Adipocyte (in vitro differentiated cells): ENCODE measurements at regions not wholly inside any gene's neighbourhood (a gene's known extent, or its start where the extent isn't known, plus 50 kb on each side); places are given as distances from the start of the nearest gene placed in this dataset.

ENCODE experiments used
- DNase-seq: peaks from one replicate; pipeline ENCODE4 v3.0.0-alpha.2; 2015; ENCODE audit warnings: low read depth
- H3K27me3 ChIP-seq: replicated peaks from 2 replicates; pipeline ENCODE4 v1.7.0; 2013; ENCODE audit warnings: mild to moderate bottlenecking, low read length, moderate library complexity; ENCODE audit not compliant: control insufficient read depth, insufficient read depth
- H3K36me3 ChIP-seq: 2 replicates; pipeline ENCODE4 v1.7.0; 2013; ENCODE audit warnings: low read length, mild to moderate bottlenecking, moderate library complexity; ENCODE audit not compliant: control insufficient read depth, insufficient read depth, severe bottlenecking
- H3K4me1 ChIP-seq: 2 replicates; pipeline ENCODE4 v1.7.0; 2013; ENCODE audit warnings: mild to moderate bottlenecking, low read length, moderate library complexity; ENCODE audit not compliant: control insufficient read depth, insufficient read depth
- H3K4me3 ChIP-seq: 2 replicates; pipeline ENCODE4 v1.7.0; 2013; ENCODE audit warnings: mild to moderate bottlenecking, low read length, moderate library complexity
- H3K9ac ChIP-seq: 2 replicates; pipeline ENCODE4 v1.7.0; 2013; ENCODE audit warnings: mild to moderate bottlenecking, low read length, moderate library complexity
- H3K9me3 ChIP-seq: 2 replicates; pipeline ENCODE4 v1.7.0; 2013; ENCODE audit warnings: mild to moderate bottlenecking, low read length, moderate library complexity; ENCODE audit not compliant: control insufficient read depth

DNA sequence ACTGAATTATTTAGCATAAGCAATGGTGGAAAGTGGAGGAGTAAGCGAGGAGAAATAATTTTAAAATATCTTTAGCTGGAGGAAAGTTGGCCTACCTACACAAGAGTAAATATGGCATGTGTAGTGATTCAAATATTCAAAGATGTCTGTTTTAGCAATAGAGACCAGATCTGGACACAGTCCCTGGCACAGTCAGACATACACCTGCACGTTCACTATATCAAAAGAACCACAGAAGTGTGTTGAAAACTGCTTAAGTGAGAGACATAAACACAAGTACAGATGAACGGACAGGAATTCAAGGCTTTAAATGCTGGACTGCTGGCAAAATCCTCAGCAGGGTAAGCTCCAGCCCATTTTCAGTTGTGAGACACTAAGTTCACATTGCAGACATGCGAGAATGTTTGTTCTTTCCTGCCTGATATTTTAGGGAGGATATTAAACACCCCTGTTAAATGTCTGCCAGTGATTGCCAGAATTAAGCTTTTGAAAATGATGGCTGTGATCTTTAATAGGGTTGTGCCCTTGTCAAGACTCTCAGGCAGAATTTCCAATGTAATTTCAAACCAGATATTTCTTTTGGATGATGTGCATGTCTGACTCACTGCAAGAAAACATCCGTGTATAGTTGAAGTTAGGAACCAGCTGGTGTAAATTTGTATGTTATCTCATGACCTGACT is 810.6 kb downstream of the TLE4 start:
- H3K4me1 ChIP-seq, result no peaks in the 10 kb centered on the region
- peak; percentile 10 for DNase-seq
- H3K4me3 ChIP-seq, result no peak overlapping the region

DNA sequence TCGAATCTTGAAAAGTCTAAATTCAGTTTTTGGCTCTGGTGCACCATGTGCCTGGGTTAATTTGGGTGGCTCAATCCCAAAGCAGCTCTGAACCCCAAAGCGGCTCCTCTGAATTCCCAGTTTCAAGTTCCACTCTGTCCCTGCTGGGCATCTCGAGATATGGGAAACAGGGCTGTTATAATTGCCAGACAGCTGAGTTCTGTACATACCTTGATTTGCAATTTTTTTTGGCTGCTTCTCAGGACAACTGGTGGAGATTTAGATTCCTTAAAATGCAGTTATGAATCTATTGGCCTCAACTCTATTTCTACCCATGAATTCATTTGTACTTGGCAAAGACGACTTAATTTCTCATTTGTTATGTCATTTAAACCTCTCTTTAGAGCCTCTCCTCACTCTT is 808.5 kb downstream of the TLE4 start:
- DNase-seq, result no peak
- H3K9me3 ChIP-seq, result no peaks in the 10 kb centered on the region
- H3K9ac ChIP-seq, result no peak overlapping the region
- no peaks in the 10 kb centered on the region for H3K36me3 ChIP-seq
- H3K4me1 ChIP-seq, result no peaks in the 10 kb centered on the region
- no peaks in the 10 kb centered on the region for H3K27me3 ChIP-seq
- H3K4me3 ChIP-seq, result no peak overlapping the region

More for the DNA sequence above, 810.6 kb downstream of the TLE4 start:
- H3K36me3 ChIP-seq, result no peaks in the 10 kb centered on the region
- no peaks in the 10 kb centered on the region for H3K27me3 ChIP-seq
- no peaks in the 10 kb centered on the region for H3K9me3 ChIP-seq
- no peak overlapping the region for H3K9ac ChIP-seq

- Histone ChIP-seq H3K36me3 (no peaks in the 10 kb centered on the region), H3K27me3 (no peaks in the 10 kb centered on the region), H3K4me3 (no peak overlapping the region), H3K9ac (no peak overlapping the region), H3K9me3 (no peaks in the 10 kb centered on the region), H3K4me1 (no peaks in the 10 kb centered on the region)
- DNase-seq, result peak; percentile 69
Observed at GRCh38 chr9:80378669-80379293, 807.0 kb downstream of the TLE4 start.

GRCh38 chr9:80376180-80376579 is 804.4 kb downstream of the TLE4 start:
- no peaks in the 10 kb centered on the region for H3K4me1 ChIP-seq
- no peaks in the 10 kb centered on the region for H3K36me3 ChIP-seq
- H3K4me3 ChIP-seq, result no peak overlapping the region
- no peak for DNase-seq
- H3K9me3 ChIP-seq, result no peaks in the 10 kb centered on the region
- no peak overlapping the region for H3K9ac ChIP-seq
- H3K27me3 ChIP-seq, result no peaks in the 10 kb centered on the region

DNA sequence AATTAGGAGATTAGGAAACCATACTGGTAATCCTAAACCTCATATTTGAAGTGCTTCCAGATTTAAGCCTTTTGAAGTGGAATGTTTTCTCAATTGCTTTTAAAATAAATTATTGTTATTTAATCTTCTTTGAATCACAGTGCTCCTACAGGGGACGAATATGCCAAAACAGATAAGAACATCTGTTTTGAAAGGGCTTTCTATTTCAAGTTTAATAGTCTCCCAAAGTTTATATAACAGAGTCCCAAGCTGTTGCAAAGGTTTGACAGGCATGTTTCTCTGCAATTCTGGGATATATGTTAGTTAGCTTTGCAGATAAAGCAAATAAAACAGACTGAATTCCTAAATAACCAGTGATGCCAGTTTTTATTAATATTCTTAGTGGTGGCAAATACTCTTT is 803.7 kb downstream of the TLE4 start:
- H3K36me3 ChIP-seq, result no peaks in the 10 kb centered on the region
- peak; percentile 12 for DNase-seq
- H3K9ac ChIP-seq, result no peak overlapping the region
- no peaks in the 10 kb centered on the region for H3K27me3 ChIP-seq
- no peaks in the 10 kb centered on the region for H3K9me3 ChIP-seq
- no peaks in the 10 kb centered on the region for H3K4me1 ChIP-seq
- no peak overlapping the region for H3K4me3 ChIP-seq

DNA sequence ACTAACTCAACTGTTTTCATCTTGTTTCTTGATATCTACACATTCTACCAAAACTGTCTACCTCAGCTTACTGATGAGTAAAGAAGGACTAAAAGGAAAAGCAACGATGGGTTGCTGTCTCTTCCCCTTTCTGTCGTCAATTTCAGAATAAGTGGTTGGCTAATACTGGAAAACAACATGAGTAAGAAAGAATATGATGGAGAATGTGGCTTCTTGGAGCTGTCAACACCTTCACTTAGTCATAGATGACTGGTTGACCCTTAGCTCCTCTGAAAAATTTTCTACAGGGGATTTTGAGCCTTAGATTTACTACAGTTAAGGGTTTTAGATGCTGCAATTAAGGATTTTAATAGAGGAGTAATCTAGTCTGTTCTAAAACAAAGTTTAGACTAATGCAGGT is 797.9 kb downstream of the TLE4 start:
- Histone ChIP-seq H3K9ac (no peak overlapping the region), H3K4me3 (no peak overlapping the region), H3K36me3 (no peaks in the 10 kb centered on the region), H3K9me3 (peaks cover 6% of the 10 kb centered on the region), H3K4me1 (no peaks in the 10 kb centered on the region), H3K27me3 (no peaks in the 10 kb centered on the region)
- DNase-seq, result no peak

DNA sequence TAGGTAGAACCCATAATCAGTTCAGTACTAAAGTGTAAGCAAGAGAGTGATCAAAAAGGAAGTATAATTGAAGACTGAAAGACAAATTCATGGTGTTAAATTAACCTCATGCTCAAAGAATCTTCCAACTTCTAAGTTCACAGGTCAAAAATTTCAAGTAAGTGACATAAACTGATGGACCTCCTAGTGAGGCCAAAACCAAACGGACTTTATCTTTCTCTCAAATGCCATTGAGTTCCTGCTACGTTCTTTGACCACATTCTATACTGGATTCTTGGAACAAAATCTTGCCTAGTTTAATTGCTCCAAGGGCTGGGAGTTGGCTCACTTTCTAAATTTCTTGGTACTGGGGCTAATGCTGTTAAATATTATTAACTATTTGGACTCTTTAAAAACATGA is 794.9 kb downstream of the TLE4 start:
- Histone ChIP-seq H3K4me3 (no peak overlapping the region), H3K4me1 (no peaks in the 10 kb centered on the region), H3K9ac (no peak overlapping the region), H3K27me3 (no peaks in the 10 kb centered on the region), H3K9me3 (peaks cover 6% of the 10 kb centered on the region), H3K36me3 (no peaks in the 10 kb centered on the region)
- no peak for DNase-seq

DNA sequence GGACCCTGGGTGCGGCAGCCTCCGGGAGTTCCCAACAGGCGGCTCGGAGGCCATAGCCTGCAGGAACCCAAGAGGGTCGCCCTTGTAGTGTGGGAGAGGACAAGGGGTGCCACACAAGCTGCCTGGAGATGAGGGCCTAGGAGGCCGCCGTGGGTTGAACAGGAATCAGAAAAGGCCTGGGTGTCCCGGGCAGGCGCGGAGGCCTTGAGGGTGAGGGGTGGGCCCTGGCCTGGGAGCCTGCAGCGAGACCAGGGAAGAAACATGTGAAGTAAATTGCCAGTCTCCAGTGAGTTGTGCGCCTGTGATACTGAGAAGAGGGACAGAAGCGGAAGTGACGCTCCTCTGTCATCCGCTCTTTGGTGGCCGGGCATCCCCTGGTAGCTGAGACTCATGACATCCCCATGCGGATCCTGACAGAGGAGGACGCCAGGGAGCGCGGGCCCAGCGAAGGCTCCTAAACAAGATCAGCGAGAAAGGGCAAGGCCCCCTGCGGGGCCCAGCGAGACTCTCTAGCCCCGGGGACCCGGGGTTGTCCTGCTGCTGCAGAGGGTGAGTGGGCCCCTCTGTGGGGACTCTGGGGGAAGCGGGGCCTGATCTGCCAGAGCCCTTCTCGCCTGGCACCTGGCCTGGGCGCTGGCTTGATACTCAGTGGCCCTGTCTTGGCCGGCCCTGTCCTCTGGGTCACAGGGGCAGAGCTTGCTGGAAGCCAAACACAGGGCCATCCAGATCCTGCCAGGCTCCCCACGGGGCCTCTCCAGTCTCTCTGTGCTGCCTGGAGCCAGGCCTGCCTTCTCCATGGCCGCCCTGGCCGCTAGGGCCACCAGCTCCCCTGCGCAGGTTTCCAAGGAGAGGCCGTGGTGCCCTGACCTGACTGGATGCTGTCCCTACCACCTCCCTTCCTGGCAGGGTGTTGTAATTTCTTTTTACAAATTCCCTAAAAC is 788.4 kb downstream of the TLE4 start:
- H3K9ac ChIP-seq, result no peak overlapping the region
- no peaks in the 10 kb centered on the region for H3K27me3 ChIP-seq
- H3K4me3 ChIP-seq, result no peak overlapping the region
- peaks cover under 1% of the 10 kb centered on the region for H3K9me3 ChIP-seq
- DNase-seq, result no peak
- no peaks in the 10 kb centered on the region for H3K36me3 ChIP-seq
- no peaks in the 10 kb centered on the region for H3K4me1 ChIP-seq

GRCh38 chr9:80359291-80359690 is 787.5 kb downstream of the TLE4 start:
- H3K9ac ChIP-seq, result no peak overlapping the region
- H3K4me1 ChIP-seq, result no peaks in the 10 kb centered on the region
- DNase-seq, result no peak
- no peaks in the 10 kb centered on the region for H3K36me3 ChIP-seq
- H3K4me3 ChIP-seq, result no peak overlapping the region
- H3K9me3 ChIP-seq, result no peaks in the 10 kb centered on the region
- no peaks in the 10 kb centered on the region for H3K27me3 ChIP-seq

DNA sequence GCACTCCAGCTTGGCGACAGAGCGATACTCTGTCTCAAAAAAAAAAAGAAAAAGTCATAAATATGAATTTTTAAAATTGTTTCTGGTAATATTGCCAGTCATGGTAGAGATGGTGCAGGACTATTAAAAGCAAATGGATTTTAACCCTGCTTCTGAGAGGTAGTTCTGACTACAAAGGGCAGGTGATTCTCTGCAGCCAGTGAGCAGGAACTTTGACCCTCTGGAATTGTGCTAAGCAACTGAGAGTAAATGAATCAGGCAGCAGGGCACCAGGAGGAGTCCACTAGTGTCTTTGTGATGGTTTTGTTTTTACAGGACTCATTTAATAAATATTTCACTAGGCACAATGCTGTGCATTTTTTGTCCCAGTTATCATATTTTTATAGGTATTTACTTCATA is 781.2 kb downstream of the TLE4 start:
- no peaks in the 10 kb centered on the region for H3K36me3 ChIP-seq

GRCh38 chr9:80351612-80352011 is 779.8 kb downstream of the TLE4 start:
- H3K4me1 ChIP-seq, result no peaks in the 10 kb centered on the region
- no peaks in the 10 kb centered on the region for H3K36me3 ChIP-seq
- no peak overlapping the region for H3K9ac ChIP-seq
- no peaks in the 10 kb centered on the region for H3K27me3 ChIP-seq
- H3K4me3 ChIP-seq, result no peak overlapping the region
- DNase-seq, result no peak
- no peaks in the 10 kb centered on the region for H3K9me3 ChIP-seq

More for the DNA sequence above, 781.2 kb downstream of the TLE4 start:
- Histone ChIP-seq H3K27me3 (no peaks in the 10 kb centered on the region), H3K9me3 (no peaks in the 10 kb centered on the region), H3K9ac (no peak overlapping the region), H3K4me3 (no peak overlapping the region), H3K4me1 (no peaks in the 10 kb centered on the region)
- no peak for DNase-seq
